ENCODE measurements at regions not wholly inside any gene's neighbourhood (a gene's known extent, or its start where the extent isn't known, plus 50 kb on each side); places are given as distances from the start of the nearest gene placed in this dataset.

DNA sequence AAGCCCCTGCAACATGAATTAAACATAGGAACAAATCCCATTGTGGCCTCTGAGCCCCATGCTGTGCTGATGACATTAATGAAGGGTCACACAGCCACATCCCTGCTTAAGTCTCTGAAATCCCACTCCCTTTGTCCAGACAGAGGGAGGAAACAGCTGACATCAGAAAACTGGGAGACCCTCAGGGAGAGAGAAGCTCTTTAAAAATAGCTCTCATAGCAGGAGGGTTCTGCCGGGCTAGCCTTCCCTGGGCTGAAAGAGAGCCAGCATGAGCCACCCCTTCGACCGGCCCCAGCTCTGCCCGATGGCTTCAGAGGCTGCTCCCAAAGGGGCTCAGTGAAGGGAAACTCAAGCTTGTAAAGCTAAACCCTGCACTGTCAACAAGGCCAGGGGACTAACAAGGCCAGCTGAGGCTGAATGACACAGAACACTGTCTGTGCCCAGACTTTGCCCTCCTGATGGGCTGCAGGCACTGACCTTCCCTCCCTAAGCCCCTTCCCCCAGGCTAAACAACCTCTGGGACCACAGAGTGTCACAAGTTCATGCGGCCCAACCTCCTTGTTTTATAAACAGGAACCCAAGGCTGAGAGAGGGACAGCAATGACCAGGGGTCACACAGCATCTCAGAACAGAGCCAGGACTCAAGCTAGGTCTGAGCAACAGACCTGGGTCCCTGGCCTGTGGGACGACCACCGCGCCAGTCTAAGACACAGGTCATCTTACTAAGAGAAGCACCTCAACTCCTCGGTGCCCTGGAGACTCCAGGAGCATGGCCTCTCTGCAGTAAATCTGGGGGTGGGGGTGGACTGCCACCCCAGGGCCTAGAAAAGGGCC lies 163.8 kb downstream of the CHST1 start:
- TF ChIP-seq, protein P1, sequence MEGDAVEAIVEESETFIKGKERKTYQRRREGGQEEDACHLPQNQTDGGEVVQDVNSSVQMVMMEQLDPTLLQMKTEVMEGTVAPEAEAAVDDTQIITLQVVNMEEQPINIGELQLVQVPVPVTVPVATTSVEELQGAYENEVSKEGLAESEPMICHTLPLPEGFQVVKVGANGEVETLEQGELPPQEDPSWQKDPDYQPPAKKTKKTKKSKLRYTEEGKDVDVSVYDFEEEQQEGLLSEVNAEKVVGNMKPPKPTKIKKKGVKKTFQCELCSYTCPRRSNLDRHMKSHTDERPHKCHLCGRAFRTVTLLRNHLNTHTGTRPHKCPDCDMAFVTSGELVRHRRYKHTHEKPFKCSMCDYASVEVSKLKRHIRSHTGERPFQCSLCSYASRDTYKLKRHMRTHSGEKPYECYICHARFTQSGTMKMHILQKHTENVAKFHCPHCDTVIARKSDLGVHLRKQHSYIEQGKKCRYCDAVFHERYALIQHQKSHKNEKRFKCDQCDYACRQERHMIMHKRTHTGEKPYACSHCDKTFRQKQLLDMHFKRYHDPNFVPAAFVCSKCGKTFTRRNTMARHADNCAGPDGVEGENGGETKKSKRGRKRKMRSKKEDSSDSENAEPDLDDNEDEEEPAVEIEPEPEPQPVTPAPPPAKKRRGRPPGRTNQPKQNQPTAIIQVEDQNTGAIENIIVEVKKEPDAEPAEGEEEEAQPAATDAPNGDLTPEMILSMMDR (IDR thresholded peaks at IDR 0.05): no peak
- no peak for TF ChIP-seq POLR2AphosphoS5 (IDR thresholded peaks at IDR 0.05; ENCODE audit: low read depth, low read length)

Data from Panc1 (cell line).